Transverse colon (tissue), 4 donors: ENCODE measurements at regions not wholly inside any gene's neighbourhood (a gene's known extent, or its start where the extent isn't known, plus 50 kb on each side); places are given as distances from the start of the nearest gene placed in this dataset.

Experiments
- DNase-seq: peaks from one replicate; pipeline ENCODE4 v3.0.0-alpha.2; 2019
- H3K27ac ChIP-seq, 4 donors: fragments of 200-600 bp; sonication (generic); 2 replicates each; pipeline ENCODE4 v1.5.1; 2016 to 2018; ENCODE audit warnings: inconsistent platforms in 4 of 4
- H3K27me3 ChIP-seq: fragments of 200-600 bp; sonication (generic); 2 replicates; pipeline ENCODE4 v1.5.1; 2017; ENCODE audit warnings: inconsistent platforms
- H3K36me3 ChIP-seq, 4 donors: fragments of 200-600 bp; sonication (generic); 2 replicates each; pipeline ENCODE4 v1.5.1; 2017 to 2019; ENCODE audit warnings: inconsistent platforms in 4 of 4
- H3K4me1 ChIP-seq, 4 donors: fragments of 200-600 bp; sonication (generic); 2 replicates each; pipeline ENCODE4 v1.5.1; 2017 to 2020; ENCODE audit warnings: inconsistent platforms in 4 of 4
- H3K4me3 ChIP-seq, 4 donors: fragments of 200-600 bp; sonication (generic); 1 replicate in 1 of 4; 2 replicates in 3 of 4; pipeline versions ENCODE4 v1.5.1 to v1.6.1; 2017 to 2019; ENCODE audit warnings: inconsistent platforms in 4 of 4
- H3K9me3 ChIP-seq, 2 donors: fragments of 200-600 bp; sonication (generic); 2 replicates each; pipeline ENCODE4 v1.5.1; 2017 to 2019; ENCODE audit warnings: inconsistent platforms in 2 of 2
- CTCF ChIP-seq, 5 experiments: fragments of 200-600 bp in 3 of 5; fragments of 450-650 bp in 2 of 5; sonication (generic) in 3 of 5; IDR thresholded peaks; 1 replicate in 2 of 5; 2 replicates in 3 of 5; pipeline ENCODE4 v1.5.1; 2016 to 2017; ENCODE audit warnings: antibody characterized with exemption in 5 of 5, inconsistent platforms in 3 of 5, mild to moderate bottlenecking in 2 of 5, moderate library complexity in 1 of 5
- EP300 ChIP-seq: sonication (generic); formaldehyde crosslinking; IDR thresholded peaks from one replicate; pipeline ENCODE4 v1.6.1; 2017; ENCODE audit warnings: antibody characterized with exemption, low read depth
- POLR2A ChIP-seq: fragments of 450-650 bp; IDR thresholded peaks from one replicate; pipeline ENCODE4 v1.6.1; 2016; ENCODE audit warnings: antibody characterized with exemption, mild to moderate bottlenecking, moderate library complexity
- POLR2AphosphoS5 ChIP-seq, 3 donors: sonication (generic); formaldehyde crosslinking; IDR thresholded peaks; one replicate each; pipeline ENCODE4 v1.6.1; 2016; ENCODE audit warnings: antibody characterized with exemption in 3 of 3
- WGBS, 2 donors: methylation state at CpG; one replicate each; pipeline ENCODE4 v1.1.5; 2018; ENCODE audit warnings: low coverage in 1 of 2; 5-methylcytosine and 5-hydroxymethylcytosine counted together
- in situ Hi-C, 4 donors: fragments of 200-750 bp; cut with MboI; loops; one replicate each; pipeline versions ENCODE4 v1.15.0 to v1.15.1; 2017; ENCODE audit warnings: low sequenced_read_pairs in 3 of 4, low pct_ligation_motif_present in 1 of 4, low pct_unique_long_range_greater_than_20kb in 1 of 4
- intact Hi-C: fragments of 100-400 bp; cut with DNase I; formaldehyde crosslinking; loops from one replicate; pipeline ENCODE4 v1.15.1; 2023; ENCODE audit warnings: low total_unique reads

GRCh38 chr4:136106753-136107152 is 1425.5 kb downstream of the PCDH18 start:
- intact Hi-C loops (no loop called here), in situ Hi-C loops (no loop called here)
- Histone ChIP-seq H3K27ac (no peak overlapping the region), H3K4me3 (no peak overlapping the region), H3K9me3 (no peaks in the 10 kb centered on the region), H3K36me3 (no peaks in the 10 kb centered on the region), H3K27me3 (no peaks in the 10 kb centered on the region), H3K4me1 (no peaks in the 10 kb centered on the region)
- no peak for DNase-seq
- 33% methylated on average over 1 of the region's 1 CpG for WGBS, 2 donors
- TF ChIP-seq CTCF (IDR thresholded peaks at IDR 0.05): no peak
- no peak for TF ChIP-seq POLR2A
- TF ChIP-seq POLR2AphosphoS5 (IDR thresholded peaks at IDR 0.05): no peak
- TF ChIP-seq EP300: no peak

DNA sequence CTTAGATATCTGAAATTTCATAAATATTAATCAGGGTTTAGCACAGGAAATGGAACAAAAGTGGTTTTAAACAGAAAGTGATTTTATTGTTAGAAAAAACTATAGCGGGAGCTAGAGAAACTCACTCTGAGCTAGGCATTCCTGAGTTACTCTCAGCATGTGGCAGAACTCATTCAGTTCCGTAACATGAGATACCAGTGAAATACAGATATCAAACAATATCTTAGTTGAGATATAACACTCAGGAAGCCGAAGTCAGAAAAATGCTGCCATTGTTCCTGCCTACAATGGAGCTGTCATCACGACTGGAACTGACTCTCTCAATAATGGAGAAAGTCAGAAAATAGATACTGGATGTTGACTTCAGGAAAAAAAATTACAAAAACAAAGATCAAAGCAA is 1428.7 kb downstream of the PCDH18 start:
- DNase-seq: no peak
- no peak for TF ChIP-seq POLR2AphosphoS5 (IDR thresholded peaks at IDR 0.05)
- TF ChIP-seq POLR2A: no peak
- TF ChIP-seq CTCF (IDR thresholded peaks at IDR 0.05): no peak
- TF ChIP-seq EP300: no peak
- intact Hi-C loops: no loop called here
- Histone ChIP-seq H3K4me3 (no peak overlapping the region), H3K9me3 (no peaks in the 10 kb centered on the region), H3K27me3 (no peaks in the 10 kb centered on the region), H3K4me1 (no peaks in the 10 kb centered on the region), H3K36me3 (no peaks in the 10 kb centered on the region), H3K27ac (no peak overlapping the region)
- in situ Hi-C loops: no loop called here
- WGBS, 2 donors: 68 to 79% methylated on average over 4 of the region's 4 CpGs

- in situ Hi-C loops: no loop called here
- intact Hi-C loops: no loop called here
- DNase-seq: no peak
- no peaks in the 10 kb centered on the region for H3K36me3 ChIP-seq
- H3K27ac ChIP-seq: no peak overlapping the region
- H3K9me3 ChIP-seq: no peaks in the 10 kb centered on the region
- WGBS, 2 donors: 67 to 77% methylated on average over 4 of the region's 4 CpGs
- H3K4me1 ChIP-seq: no peaks in the 10 kb centered on the region
- no peaks in the 10 kb centered on the region for H3K27me3 ChIP-seq
- TF ChIP-seq POLR2AphosphoS5 (IDR thresholded peaks at IDR 0.05): no peak
- TF ChIP-seq EP300: no peak
- TF ChIP-seq POLR2A: no peak
- no peak for TF ChIP-seq CTCF (IDR thresholded peaks at IDR 0.05)
- H3K4me3 ChIP-seq: no peak overlapping the region
Measured at GRCh38 chr4:136097676-136098075, 1434.6 kb downstream of the PCDH18 start.

DNA sequence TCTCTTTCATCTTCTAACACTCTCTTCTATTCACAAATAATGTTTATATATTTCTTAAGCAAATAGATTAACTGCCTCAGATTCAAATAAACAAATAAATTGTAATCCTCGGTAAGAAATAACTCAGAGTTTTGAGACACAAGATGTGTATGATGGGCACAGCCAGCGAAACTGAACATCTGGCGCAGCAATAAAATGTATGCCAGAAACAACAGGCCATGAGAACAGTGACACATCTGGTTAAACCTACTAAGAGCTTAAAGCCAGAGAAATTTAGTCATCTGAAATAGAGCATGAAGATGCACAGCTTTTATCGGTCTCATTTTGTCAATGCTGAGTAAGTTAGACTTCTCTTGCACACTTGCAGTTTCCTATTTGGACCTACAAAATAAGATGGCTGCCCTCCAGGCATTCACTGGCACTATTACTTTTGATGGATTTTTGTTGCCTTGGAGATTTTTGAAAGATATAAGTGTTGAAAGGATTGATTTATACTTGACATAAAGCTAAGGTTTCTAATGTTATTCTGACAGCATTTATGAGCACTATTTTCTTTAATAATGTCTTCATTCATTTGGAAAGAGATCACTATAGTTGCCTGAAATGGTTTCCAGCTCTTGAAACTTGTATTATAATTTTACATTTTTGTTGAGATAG is 1444.0 kb downstream of the PCDH18 start:
- in situ Hi-C loops: no loop called here

More for the DNA sequence above, 1444.0 kb downstream of the PCDH18 start:
- TF ChIP-seq POLR2AphosphoS5 (IDR thresholded peaks at IDR 0.05) (no peak), POLR2A (no peak), CTCF (IDR thresholded peaks at IDR 0.05) (no peak), EP300 (no peak)
- H3K27me3 ChIP-seq: no peaks in the 10 kb centered on the region
- H3K9me3 ChIP-seq: no peaks in the 10 kb centered on the region
- no peak overlapping the region for H3K27ac ChIP-seq
- no peak overlapping the region for H3K4me3 ChIP-seq
- DNase-seq: no peak
- no peaks in the 10 kb centered on the region for H3K36me3 ChIP-seq
- 65 to 74% methylated on average over 4 of the region's 4 CpGs for WGBS, 2 donors
- intact Hi-C loops: no loop called here
- H3K4me1 ChIP-seq: no peaks in the 10 kb centered on the region
